ENCODE measurements at regions not wholly inside any gene's neighbourhood (a gene's known extent, or its start where the extent isn't known, plus 50 kb on each side); places are given as distances from the start of the nearest gene placed in this dataset.
A peak's percentile ranks its signal among the peaks of the same experiment; 100 is the strongest.

GRCh38 chr2:216996279-216996845 is 136.5 kb upstream of the TNP1 start:
- Histone ChIP-seq H3K9ac (ENCODE audit: low read depth, low read length, poor library complexity) (no peak overlapping the region), H3K4me2 (ENCODE audit: insufficient read depth, low read length, poor library complexity, severe bottlenecking) (no peak overlapping the region), H3K14ac (ENCODE audit: low read length) (no peak overlapping the region), H3K79me1 (ENCODE audit: low read depth, low read length) (no peaks in the 10 kb centered on the region), H2BK12ac (ENCODE audit: low read length) (no peak overlapping the region), H2BK5ac (ENCODE audit: low read length) (no peak overlapping the region), H2AFZ (ENCODE audit: low read length) (no peak overlapping the region), H2BK120ac (ENCODE audit: low read depth, low read length) (no peak overlapping the region), H2BK15ac (ENCODE audit: low read length) (no peak overlapping the region), H3K4ac (ENCODE audit: low read length) (no peak overlapping the region), H4K91ac (ENCODE audit: low read depth, low read length, poor library complexity) (no peak overlapping the region), H3K36me3 (replicated peaks in 1 of 2; ENCODE audit: control insufficient read depth in 2 of 2, insufficient read depth in 2 of 2, low read length in 2 of 2) (no peaks in the 10 kb centered on the region), H2AK5ac (ENCODE audit: low read depth, low read length) (no peak overlapping the region), H3K27ac (replicated peaks; ENCODE audit: low read length) (no peak overlapping the region), H3K27me3 (ENCODE audit: control insufficient read depth in 3 of 3, insufficient read depth in 3 of 3, low read depth in 1 of 3, low read length in 3 of 3) (no peaks in the 10 kb centered on the region), H3K4me1 (ENCODE audit: control insufficient read depth in 2 of 2, insufficient read depth in 1 of 2, low read depth in 1 of 2, low read length in 2 of 2) (peaks cover 2 to 4% of the 10 kb centered on the region in 2 donors), H3K4me3 (ENCODE audit: low read length in 2 of 2) (no peak overlapping the region), H3K9me3 (replicated peaks in 1 of 2; ENCODE audit: control insufficient read depth in 2 of 2, insufficient read depth in 1 of 2, low read depth in 1 of 2, low read length in 2 of 2) (no peaks in the 10 kb centered on the region), H3K23ac (ENCODE audit: low read depth, low read length, poor library complexity) (no peak overlapping the region), H4K8ac (ENCODE audit: low read depth, low read length) (no peak overlapping the region), H3K18ac (ENCODE audit: low read length) (no peak overlapping the region)
- no peak for DNase-seq (ENCODE audit: low spot score)
- WGBS, 2 donors (ENCODE audit: extremely low coverage in 2 of 2, insufficient read length in 2 of 2, insufficient replicate concordance in 1 of 2): no CpG with 5 or more reads among the region's 8 CpGs

DNA sequence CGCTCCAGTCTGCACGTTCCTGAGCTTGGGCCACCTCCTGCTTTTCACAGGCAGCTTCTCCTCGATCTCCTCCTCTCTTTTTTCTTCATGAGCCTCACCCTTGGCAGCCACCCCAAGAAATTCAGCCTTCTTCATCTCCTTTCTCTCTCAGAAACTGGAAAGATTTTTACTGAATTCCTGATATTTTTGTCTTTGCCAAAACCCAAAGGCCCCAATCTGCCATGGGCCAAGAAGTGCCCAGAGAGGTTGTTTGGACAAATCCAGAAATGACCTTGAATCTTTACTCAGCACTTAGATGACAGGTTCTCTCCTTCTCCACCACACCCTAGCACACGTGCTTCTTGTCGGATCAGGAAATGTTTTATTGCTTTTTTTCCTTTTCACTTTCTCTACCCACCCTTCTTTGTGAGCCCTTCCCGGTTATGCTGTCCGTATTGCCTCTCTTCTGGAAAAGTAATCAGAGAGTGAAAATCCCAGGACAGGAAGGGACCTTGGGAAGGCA is 134.5 kb upstream of the TNP1 start:
- no peak overlapping the region for H2BK15ac ChIP-seq (ENCODE audit: low read length)
- no peak overlapping the region for H3K4me2 ChIP-seq (ENCODE audit: insufficient read depth, low read length, poor library complexity, severe bottlenecking)
- H2BK5ac ChIP-seq (ENCODE audit: low read length): no peak overlapping the region
- peaks cover 0 to 8% of the 10 kb centered on the region in 2 donors for H3K9me3 ChIP-seq (replicated peaks in 1 of 2; ENCODE audit: control insufficient read depth in 2 of 2, insufficient read depth in 1 of 2, low read depth in 1 of 2, low read length in 2 of 2)
- H3K4ac ChIP-seq (ENCODE audit: low read length): no peak overlapping the region
- no peaks in the 10 kb centered on the region for H3K79me1 ChIP-seq (ENCODE audit: low read depth, low read length)
- no peak overlapping the region for H3K23ac ChIP-seq (ENCODE audit: low read depth, low read length, poor library complexity)
- H3K14ac ChIP-seq (ENCODE audit: low read length): no peak overlapping the region
- no peak overlapping the region for H3K9ac ChIP-seq (ENCODE audit: low read depth, low read length, poor library complexity)
- H2BK12ac ChIP-seq (ENCODE audit: low read length): no peak overlapping the region
- no peak overlapping the region for H3K18ac ChIP-seq (ENCODE audit: low read length)
- no peaks in the 10 kb centered on the region for H3K27me3 ChIP-seq (ENCODE audit: control insufficient read depth in 3 of 3, insufficient read depth in 3 of 3, low read depth in 1 of 3, low read length in 3 of 3)
- no peak overlapping the region for H2BK120ac ChIP-seq (ENCODE audit: low read depth, low read length)
- no peak overlapping the region for H3K4me3 ChIP-seq (ENCODE audit: low read length in 2 of 2)
- no CpG with 5 or more reads among the region's 7 CpGs for WGBS, 2 donors (ENCODE audit: extremely low coverage in 2 of 2, insufficient read length in 2 of 2, insufficient replicate concordance in 1 of 2)
- H3K27ac ChIP-seq (replicated peaks; ENCODE audit: low read length): no peak overlapping the region
- peaks cover 4% of the 10 kb centered on the region in 2 donors for H3K4me1 ChIP-seq (ENCODE audit: control insufficient read depth in 2 of 2, insufficient read depth in 1 of 2, low read depth in 1 of 2, low read length in 2 of 2)
- no peak for DNase-seq (ENCODE audit: low spot score)
- H2AFZ ChIP-seq (ENCODE audit: low read length): no peak overlapping the region
- no peak overlapping the region for H4K91ac ChIP-seq (ENCODE audit: low read depth, low read length, poor library complexity)
- H4K8ac ChIP-seq (ENCODE audit: low read depth, low read length): no peak overlapping the region
- H3K36me3 ChIP-seq (replicated peaks in 1 of 2; ENCODE audit: control insufficient read depth in 2 of 2, insufficient read depth in 2 of 2, low read length in 2 of 2): no peaks in the 10 kb centered on the region
- no peak overlapping the region for H2AK5ac ChIP-seq (ENCODE audit: low read depth, low read length)

DNA sequence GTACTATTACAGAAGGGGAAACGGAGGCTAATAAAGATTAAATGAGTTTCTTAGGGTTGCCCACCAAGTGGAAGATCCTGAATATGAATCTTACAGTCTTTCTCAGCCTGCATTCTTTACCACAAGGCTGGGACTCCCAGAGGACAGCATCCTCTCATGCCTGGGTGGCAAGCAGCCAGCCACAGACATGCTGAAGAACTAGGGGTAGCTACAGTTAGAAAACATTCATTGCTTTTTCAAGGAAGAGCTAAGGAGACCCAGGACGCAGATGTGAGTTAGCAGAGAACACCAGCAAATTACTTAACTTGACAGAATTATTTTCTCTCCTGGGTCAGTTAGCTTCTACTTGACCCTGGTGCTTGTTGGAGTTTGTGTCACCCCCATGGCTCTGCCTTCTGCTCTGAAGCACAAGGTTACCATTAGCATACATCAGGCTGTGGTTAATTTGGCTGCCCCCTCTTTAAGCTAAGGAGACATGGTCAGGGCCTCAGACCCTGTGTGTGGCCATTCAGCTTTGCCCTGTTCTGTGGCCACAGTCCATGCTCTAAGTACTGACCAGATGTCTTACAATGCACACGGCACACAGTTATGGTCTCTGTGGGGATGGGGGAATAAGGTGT is 132.3 kb upstream of the TNP1 start:
- no peak overlapping the region for H2BK15ac ChIP-seq (ENCODE audit: low read length)
- no peak overlapping the region for H3K9ac ChIP-seq (ENCODE audit: low read depth, low read length, poor library complexity)
- no peak overlapping the region for H3K4me2 ChIP-seq (ENCODE audit: insufficient read depth, low read length, poor library complexity, severe bottlenecking)
- peaks cover 0 to 8% of the 10 kb centered on the region in 2 donors for H3K9me3 ChIP-seq (replicated peaks in 1 of 2; ENCODE audit: control insufficient read depth in 2 of 2, insufficient read depth in 1 of 2, low read depth in 1 of 2, low read length in 2 of 2)
- H3K27ac ChIP-seq (replicated peaks; ENCODE audit: low read length): no peak overlapping the region
- H3K27me3 ChIP-seq (ENCODE audit: control insufficient read depth in 3 of 3, insufficient read depth in 3 of 3, low read depth in 1 of 3, low read length in 3 of 3): no peaks in the 10 kb centered on the region
- H3K18ac ChIP-seq (ENCODE audit: low read length): peak overlapping the region; percentile 55
- no peak overlapping the region for H2BK5ac ChIP-seq (ENCODE audit: low read length)
- H3K36me3 ChIP-seq (replicated peaks in 1 of 2; ENCODE audit: control insufficient read depth in 2 of 2, insufficient read depth in 2 of 2, low read length in 2 of 2): no peaks in the 10 kb centered on the region
- H2BK12ac ChIP-seq (ENCODE audit: low read length): no peak overlapping the region
- H2AFZ ChIP-seq (ENCODE audit: low read length): no peak overlapping the region
- DNase-seq (ENCODE audit: low spot score): no peak
- peak overlapping the region in 1 of 2 donors; percentile 40 for H3K4me3 ChIP-seq (ENCODE audit: low read length in 2 of 2)
- no peak overlapping the region for H3K23ac ChIP-seq (ENCODE audit: low read depth, low read length, poor library complexity)
- no CpG with 5 or more reads among the region's 3 CpGs for WGBS, 2 donors (ENCODE audit: extremely low coverage in 2 of 2, insufficient read length in 2 of 2, insufficient replicate concordance in 1 of 2)
- H2AK5ac ChIP-seq (ENCODE audit: low read depth, low read length): no peak overlapping the region
- no peak overlapping the region for H4K91ac ChIP-seq (ENCODE audit: low read depth, low read length, poor library complexity)
- H2BK120ac ChIP-seq (ENCODE audit: low read depth, low read length): no peak overlapping the region
- no peaks in the 10 kb centered on the region for H3K79me1 ChIP-seq (ENCODE audit: low read depth, low read length)
- no peak overlapping the region for H3K14ac ChIP-seq (ENCODE audit: low read length)
- H3K4me1 ChIP-seq (ENCODE audit: control insufficient read depth in 2 of 2, insufficient read depth in 1 of 2, low read depth in 1 of 2, low read length in 2 of 2): peaks cover 4 to 13% of the 10 kb centered on the region in 2 donors
- no peak overlapping the region for H4K8ac ChIP-seq (ENCODE audit: low read depth, low read length)
- H3K4ac ChIP-seq (ENCODE audit: low read length): no peak overlapping the region

GRCh38 chr2:216991563-216991962 is 131.7 kb upstream of the TNP1 start:
- H2AK5ac ChIP-seq (ENCODE audit: low read depth, low read length): no peak overlapping the region
- peaks cover 4 to 13% of the 10 kb centered on the region in 2 donors for H3K4me1 ChIP-seq (ENCODE audit: control insufficient read depth in 2 of 2, insufficient read depth in 1 of 2, low read depth in 1 of 2, low read length in 2 of 2)
- H2BK120ac ChIP-seq (ENCODE audit: low read depth, low read length): no peak overlapping the region
- H3K36me3 ChIP-seq (replicated peaks in 1 of 2; ENCODE audit: control insufficient read depth in 2 of 2, insufficient read depth in 2 of 2, low read length in 2 of 2): no peaks in the 10 kb centered on the region
- H4K91ac ChIP-seq (ENCODE audit: low read depth, low read length, poor library complexity): no peak overlapping the region
- no CpG with 5 or more reads among the region's 1 CpG for WGBS, 2 donors (ENCODE audit: extremely low coverage in 2 of 2, insufficient read length in 2 of 2, insufficient replicate concordance in 1 of 2)
- no peak overlapping the region for H2BK12ac ChIP-seq (ENCODE audit: low read length)
- no peak overlapping the region for H2BK5ac ChIP-seq (ENCODE audit: low read length)
- no peak overlapping the region for H3K27ac ChIP-seq (replicated peaks; ENCODE audit: low read length)
- H3K79me1 ChIP-seq (ENCODE audit: low read depth, low read length): no peaks in the 10 kb centered on the region
- no peak overlapping the region for H2BK15ac ChIP-seq (ENCODE audit: low read length)
- H3K4me3 ChIP-seq (ENCODE audit: low read length in 2 of 2): no peak overlapping the region
- H4K8ac ChIP-seq (ENCODE audit: low read depth, low read length): no peak overlapping the region
- no peak overlapping the region for H3K14ac ChIP-seq (ENCODE audit: low read length)
- peaks cover 0 to 8% of the 10 kb centered on the region in 2 donors for H3K9me3 ChIP-seq (replicated peaks in 1 of 2; ENCODE audit: control insufficient read depth in 2 of 2, insufficient read depth in 1 of 2, low read depth in 1 of 2, low read length in 2 of 2)
- no peaks in the 10 kb centered on the region for H3K27me3 ChIP-seq (ENCODE audit: control insufficient read depth in 3 of 3, insufficient read depth in 3 of 3, low read depth in 1 of 3, low read length in 3 of 3)
- H2AFZ ChIP-seq (ENCODE audit: low read length): no peak overlapping the region
- H3K23ac ChIP-seq (ENCODE audit: low read depth, low read length, poor library complexity): no peak overlapping the region
- no peak overlapping the region for H3K4me2 ChIP-seq (ENCODE audit: insufficient read depth, low read length, poor library complexity, severe bottlenecking)
- DNase-seq (ENCODE audit: low spot score): no peak
- H3K9ac ChIP-seq (ENCODE audit: low read depth, low read length, poor library complexity): no peak overlapping the region
- no peak overlapping the region for H3K4ac ChIP-seq (ENCODE audit: low read length)
- no peak overlapping the region for H3K18ac ChIP-seq (ENCODE audit: low read length)

All from neuronal stem cell (in vitro differentiated cells).